Mesothelial cell of epicardium (in vitro differentiated cells): ENCODE measurements at regions not wholly inside any gene's neighbourhood (a gene's known extent, or its start where the extent isn't known, plus 50 kb on each side); places are given as distances from the start of the nearest gene placed in this dataset.

ENCODE experiments used
- DNase-seq, 2 experiments: peaks; one replicate each; pipeline ENCODE4 v3.0.0; 2021; ENCODE audit warnings: low spot score in 2 of 2; ENCODE audit not compliant: unreplicated experiment in 2 of 2
- H3K27ac Mint-ChIP-seq: 2 replicates; pipeline ENCODE4 v1.8.0; 2021; ENCODE audit warnings: mixed read lengths
- H3K27me3 Mint-ChIP-seq: 2 replicates; pipeline ENCODE4 v1.8.0; 2021; ENCODE audit warnings: low read depth, mixed read lengths
- H3K36me3 Mint-ChIP-seq: 2 replicates; pipeline ENCODE4 v1.8.0; 2021; ENCODE audit warnings: mixed read lengths
- H3K4me1 Mint-ChIP-seq: 2 replicates; pipeline ENCODE4 v1.8.0; 2021; ENCODE audit warnings: mixed read lengths
- H3K4me3 Mint-ChIP-seq: 2 replicates; pipeline ENCODE4 v1.8.0; 2021; ENCODE audit warnings: mild to moderate bottlenecking, moderate library complexity, mixed read lengths
- H3K9me3 Mint-ChIP-seq: 2 replicates; pipeline ENCODE4 v1.8.0; 2021; ENCODE audit warnings: mixed read lengths
- CTCF ChIP-seq: fragments of 200-600 bp; sonication (generic); IDR thresholded peaks from one replicate; pipeline ENCODE4 v1.5.0; 2021; ENCODE audit warnings: antibody characterized with exemption; ENCODE audit not compliant: unreplicated experiment

- H3K4me3 Mint-ChIP-seq, result no peak overlapping the region
- H3K4me1 Mint-ChIP-seq, result peaks cover 48% of the 10 kb centered on the region
- H3K27ac Mint-ChIP-seq, result no peak overlapping the region
- no peaks in the 10 kb centered on the region for H3K9me3 Mint-ChIP-seq
- no peak for TF ChIP-seq CTCF
- DNase-seq, result no peak
- no peaks in the 10 kb centered on the region for H3K27me3 Mint-ChIP-seq
- H3K36me3 Mint-ChIP-seq, result no peaks in the 10 kb centered on the region
Measured at GRCh38 chr2:37588316-37588777, 83.1 kb downstream of the CDC42EP3 start.

GRCh38 chr2:37589298-37589697 is 82.1 kb downstream of the CDC42EP3 start:
- peaks cover 4% of the 10 kb centered on the region for H3K9me3 Mint-ChIP-seq
- H3K4me3 Mint-ChIP-seq, result no peak overlapping the region
- peaks cover 40% of the 10 kb centered on the region for H3K4me1 Mint-ChIP-seq
- H3K27ac Mint-ChIP-seq, result no peak overlapping the region
- no peaks in the 10 kb centered on the region for H3K27me3 Mint-ChIP-seq
- DNase-seq, result no peak
- no peak for TF ChIP-seq CTCF
- H3K36me3 Mint-ChIP-seq, result peaks cover 3% of the 10 kb centered on the region

- H3K27ac Mint-ChIP-seq, result no peak overlapping the region
- H3K27me3 Mint-ChIP-seq, result no peaks in the 10 kb centered on the region
- peaks cover 37% of the 10 kb centered on the region for H3K4me1 Mint-ChIP-seq
- H3K9me3 Mint-ChIP-seq, result peaks cover 8% of the 10 kb centered on the region
- TF ChIP-seq CTCF, result no peak
- DNase-seq, result no peak
- H3K4me3 Mint-ChIP-seq, result no peak overlapping the region
- peaks cover 4% of the 10 kb centered on the region for H3K36me3 Mint-ChIP-seq
Measured at GRCh38 chr2:37590119-37590571, 81.3 kb downstream of the CDC42EP3 start.
